Liver (tissue), 3 donors: ENCODE measurements at regions not wholly inside any gene's neighbourhood (a gene's known extent, or its start where the extent isn't known, plus 50 kb on each side); places are given as distances from the start of the nearest gene placed in this dataset.
"Not testable (repeated sequence)": the region's sequence is repeated elsewhere in the genome, so short reads cannot be mapped to it uniquely, and the experiment has no call there.

Experiments
- EGR1 ChIP-seq, 2 donors: IDR thresholded peaks; 2 replicates each; pipeline ENCODE4 v1.6.1; 2016 to 2018; ENCODE audit warnings: antibody characterized with exemption in 2 of 2, low read depth in 2 of 2
- FOXA1 ChIP-seq: IDR thresholded peaks from 2 replicates; pipeline ENCODE4 v1.6.1; 2016; ENCODE audit warnings: antibody characterized with exemption
- GABPA ChIP-seq, 2 donors: IDR thresholded peaks in 1 of 2; conservative IDR thresholded peaks in 1 of 2; 2 replicates each; pipeline ENCODE4 v1.6.1; 2016; ENCODE audit warnings: antibody characterized with exemption in 2 of 2, mild to moderate bottlenecking in 1 of 2, moderate library complexity in 1 of 2
- HNF4A ChIP-seq, 2 donors: conservative IDR thresholded peaks; 2 replicates each; pipeline ENCODE4 v1.6.1; 2016; ENCODE audit warnings: antibody characterized with exemption in 2 of 2, mild to moderate bottlenecking in 2 of 2
- JUND ChIP-seq, 2 donors: IDR thresholded peaks; 2 replicates each; pipeline ENCODE4 v1.6.1; 2016; ENCODE audit warnings: antibody characterized with exemption in 2 of 2
- RAD21 ChIP-seq, 2 donors: IDR thresholded peaks; 2 replicates each; pipeline ENCODE4 v1.6.1; 2016; ENCODE audit warnings: antibody characterized with exemption in 2 of 2, mild to moderate bottlenecking in 2 of 2
- TAF1 ChIP-seq: conservative IDR thresholded peaks from 2 replicates; pipeline ENCODE4 v1.6.1; 2016; ENCODE audit warnings: antibody characterized with exemption, mild to moderate bottlenecking
- YY1 ChIP-seq: IDR thresholded peaks from 2 replicates; pipeline ENCODE4 v1.6.1; 2016; ENCODE audit warnings: antibody characterized with exemption, mild to moderate bottlenecking
- TF ChIP-seq, protein P1 (sequence below): fragments of 150-350 bp; IDR thresholded peaks from 2 replicates; pipeline ENCODE4 v1.5.1; 2017; ENCODE audit warnings: improper control_type of control experiment, low read depth, low read length; ENCODE audit not compliant: missing input control
- TF ChIP-seq, protein P2 (sequence below): IDR thresholded peaks from 2 replicates; pipeline ENCODE4 v1.6.1; 2016; ENCODE audit warnings: antibody characterized with exemption
- TF ChIP-seq, protein P3 (sequence below): IDR thresholded peaks from 2 replicates; pipeline ENCODE4 v1.6.1; 2016; ENCODE audit warnings: antibody characterized with exemption
- TF ChIP-seq, protein P4 (sequence below): IDR thresholded peaks from 2 replicates; pipeline ENCODE4 v1.6.1; 2016; ENCODE audit warnings: antibody characterized with exemption
- donor health status: healthy.
- donor health status: healthy.

DNA sequence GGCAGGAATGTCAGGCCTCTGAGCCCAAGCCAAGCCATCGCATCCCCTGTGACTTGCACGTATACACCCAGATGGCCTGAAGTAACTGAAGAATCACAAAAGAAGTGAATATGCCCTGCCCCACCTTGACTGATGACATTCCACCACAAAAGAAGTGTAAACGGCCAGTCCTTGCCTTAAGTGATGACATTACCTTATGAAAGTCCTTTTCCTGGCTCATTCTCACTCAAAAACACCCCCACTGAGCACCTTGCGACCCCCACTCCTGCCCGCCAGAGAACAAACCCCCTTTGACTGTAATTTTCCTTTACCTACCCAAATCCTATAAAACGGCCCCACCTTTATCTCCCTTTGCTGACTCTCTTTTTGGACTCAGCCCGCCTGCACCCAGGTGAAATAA, 185.8 kb upstream of the MEIS1 start:
- TF ChIP-seq, protein P1, sequence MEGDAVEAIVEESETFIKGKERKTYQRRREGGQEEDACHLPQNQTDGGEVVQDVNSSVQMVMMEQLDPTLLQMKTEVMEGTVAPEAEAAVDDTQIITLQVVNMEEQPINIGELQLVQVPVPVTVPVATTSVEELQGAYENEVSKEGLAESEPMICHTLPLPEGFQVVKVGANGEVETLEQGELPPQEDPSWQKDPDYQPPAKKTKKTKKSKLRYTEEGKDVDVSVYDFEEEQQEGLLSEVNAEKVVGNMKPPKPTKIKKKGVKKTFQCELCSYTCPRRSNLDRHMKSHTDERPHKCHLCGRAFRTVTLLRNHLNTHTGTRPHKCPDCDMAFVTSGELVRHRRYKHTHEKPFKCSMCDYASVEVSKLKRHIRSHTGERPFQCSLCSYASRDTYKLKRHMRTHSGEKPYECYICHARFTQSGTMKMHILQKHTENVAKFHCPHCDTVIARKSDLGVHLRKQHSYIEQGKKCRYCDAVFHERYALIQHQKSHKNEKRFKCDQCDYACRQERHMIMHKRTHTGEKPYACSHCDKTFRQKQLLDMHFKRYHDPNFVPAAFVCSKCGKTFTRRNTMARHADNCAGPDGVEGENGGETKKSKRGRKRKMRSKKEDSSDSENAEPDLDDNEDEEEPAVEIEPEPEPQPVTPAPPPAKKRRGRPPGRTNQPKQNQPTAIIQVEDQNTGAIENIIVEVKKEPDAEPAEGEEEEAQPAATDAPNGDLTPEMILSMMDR, result not testable (repeated sequence)
- TF ChIP-seq TAF1; FOXA1; YY1; EGR1 (IDR thresholded peaks at IDR 0.05; ENCODE audit: low read depth in 2 of 2); GABPA (IDR thresholded peaks at IDR 0.05 in 1 of 2, conservative IDR thresholded peaks at IDR 0.05 in 1 of 2); RAD21 (IDR thresholded peaks at IDR 0.05); HNF4A (conservative IDR thresholded peaks at IDR 0.05); JUND (IDR thresholded peaks at IDR 0.05): not testable (repeated sequence)
- TF ChIP-seq, protein P2, sequence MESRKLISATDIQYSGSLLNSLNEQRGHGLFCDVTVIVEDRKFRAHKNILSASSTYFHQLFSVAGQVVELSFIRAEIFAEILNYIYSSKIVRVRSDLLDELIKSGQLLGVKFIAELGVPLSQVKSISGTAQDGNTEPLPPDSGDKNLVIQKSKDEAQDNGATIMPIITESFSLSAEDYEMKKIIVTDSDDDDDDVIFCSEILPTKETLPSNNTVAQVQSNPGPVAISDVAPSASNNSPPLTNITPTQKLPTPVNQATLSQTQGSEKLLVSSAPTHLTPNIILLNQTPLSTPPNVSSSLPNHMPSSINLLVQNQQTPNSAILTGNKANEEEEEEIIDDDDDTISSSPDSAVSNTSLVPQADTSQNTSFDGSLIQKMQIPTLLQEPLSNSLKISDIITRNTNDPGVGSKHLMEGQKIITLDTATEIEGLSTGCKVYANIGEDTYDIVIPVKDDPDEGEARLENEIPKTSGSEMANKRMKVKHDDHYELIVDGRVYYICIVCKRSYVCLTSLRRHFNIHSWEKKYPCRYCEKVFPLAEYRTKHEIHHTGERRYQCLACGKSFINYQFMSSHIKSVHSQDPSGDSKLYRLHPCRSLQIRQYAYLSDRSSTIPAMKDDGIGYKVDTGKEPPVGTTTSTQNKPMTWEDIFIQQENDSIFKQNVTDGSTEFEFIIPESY, result not testable (repeated sequence)
- TF ChIP-seq, protein P3, sequence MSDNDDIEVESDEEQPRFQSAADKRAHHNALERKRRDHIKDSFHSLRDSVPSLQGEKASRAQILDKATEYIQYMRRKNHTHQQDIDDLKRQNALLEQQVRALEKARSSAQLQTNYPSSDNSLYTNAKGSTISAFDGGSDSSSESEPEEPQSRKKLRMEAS, result not testable (repeated sequence)
- TF ChIP-seq, protein P4, sequence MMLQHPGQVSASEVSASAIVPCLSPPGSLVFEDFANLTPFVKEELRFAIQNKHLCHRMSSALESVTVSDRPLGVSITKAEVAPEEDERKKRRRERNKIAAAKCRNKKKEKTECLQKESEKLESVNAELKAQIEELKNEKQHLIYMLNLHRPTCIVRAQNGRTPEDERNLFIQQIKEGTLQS, result not testable (repeated sequence)
